Neuronal stem cell (in vitro differentiated cells): ENCODE measurements at regions not wholly inside any gene's neighbourhood (a gene's known extent, or its start where the extent isn't known, plus 50 kb on each side); places are given as distances from the start of the nearest gene placed in this dataset.

Experiments used
- DNase-seq: peaks from one replicate; pipeline ENCODE4 v3.0.0-alpha.2; 2013; ENCODE audit warnings: low spot score
- H2AFZ ChIP-seq: one replicate; pipeline ENCODE4 v1.6.1; 2013; ENCODE audit warnings: mild to moderate bottlenecking, low read length, inconsistent platforms
- H2AK5ac ChIP-seq: 2 replicates; pipeline ENCODE4 v1.6.1; 2013; ENCODE audit warnings: low read depth, mild to moderate bottlenecking, inconsistent platforms, low read length, moderate library complexity, mixed read lengths
- H2BK120ac ChIP-seq: 2 replicates; pipeline ENCODE4 v1.6.1; 2013; ENCODE audit warnings: low read depth, mild to moderate bottlenecking, inconsistent platforms, low read length, moderate library complexity, mixed read lengths
- H2BK12ac ChIP-seq: one replicate; pipeline ENCODE4 v1.6.1; 2013; ENCODE audit warnings: low read length, inconsistent platforms
- H2BK15ac ChIP-seq: 2 replicates; pipeline ENCODE4 v1.6.1; 2013; ENCODE audit warnings: mild to moderate bottlenecking, low read length, inconsistent platforms, mixed read lengths
- H2BK5ac ChIP-seq: one replicate; pipeline ENCODE4 v1.6.1; 2013; ENCODE audit warnings: inconsistent platforms, mild to moderate bottlenecking, low read length, moderate library complexity
- H3K14ac ChIP-seq: one replicate; pipeline ENCODE4 v1.6.1; 2013; ENCODE audit warnings: low read length, inconsistent platforms
- H3K18ac ChIP-seq: 2 replicates; pipeline ENCODE4 v1.6.1; 2013; ENCODE audit warnings: low read length, inconsistent platforms
- H3K23ac ChIP-seq: 2 replicates; pipeline ENCODE4 v1.6.1; 2013; ENCODE audit warnings: low read depth, mild to moderate bottlenecking, mixed read lengths, low read length, inconsistent platforms; ENCODE audit not compliant: poor library complexity
- H3K27ac ChIP-seq: replicated peaks from 3 replicates; pipeline ENCODE4 v1.5.1; 2013; ENCODE audit warnings: low read length, inconsistent platforms
- H3K27me3 ChIP-seq, 3 experiments: 2 replicates each; pipeline ENCODE4 v1.6.1; 2013; ENCODE audit warnings: low read length in 3 of 3, mild to moderate bottlenecking in 2 of 3, inconsistent platforms in 1 of 3, low read depth in 1 of 3, mixed read lengths in 1 of 3, moderate library complexity in 1 of 3; ENCODE audit not compliant: control insufficient read depth in 3 of 3, insufficient read depth in 3 of 3
- H3K36me3 ChIP-seq, 2 donors: replicated peaks in 1 of 2; 2 replicates each; pipeline ENCODE4 v1.6.1; 2013; ENCODE audit warnings: low read length in 2 of 2; ENCODE audit not compliant: control insufficient read depth in 2 of 2, insufficient read depth in 2 of 2
- H3K4ac ChIP-seq: 2 replicates; pipeline ENCODE4 v1.6.1; 2013; ENCODE audit warnings: inconsistent platforms, mild to moderate bottlenecking, low read length, moderate library complexity
- H3K4me1 ChIP-seq, 2 donors: 1 replicate in 1 of 2; 2 replicates in 1 of 2; pipeline ENCODE4 v1.6.1; 2013; ENCODE audit warnings: low read length in 2 of 2, low read depth in 1 of 2; ENCODE audit not compliant: control insufficient read depth in 2 of 2, insufficient read depth in 1 of 2
- H3K4me2 ChIP-seq: one replicate; pipeline ENCODE4 v1.6.1; 2013; ENCODE audit warnings: mild to moderate bottlenecking, low read length, inconsistent platforms; ENCODE audit not compliant: insufficient read depth, poor library complexity, severe bottlenecking
- H3K4me3 ChIP-seq, 2 donors: 2 replicates each; pipeline ENCODE4 v1.5.1; 2013; ENCODE audit warnings: low read length in 2 of 2, mild to moderate bottlenecking in 2 of 2, inconsistent platforms in 1 of 2, moderate library complexity in 1 of 2
- H3K79me1 ChIP-seq: one replicate; pipeline ENCODE4 v1.6.1; 2013; ENCODE audit warnings: low read depth, mild to moderate bottlenecking, inconsistent platforms, low read length, moderate library complexity
- H3K9ac ChIP-seq: one replicate; pipeline ENCODE4 v1.6.1; 2013; ENCODE audit warnings: mild to moderate bottlenecking, low read depth, low read length, inconsistent platforms; ENCODE audit not compliant: poor library complexity
- H3K9me3 ChIP-seq, 2 donors: replicated peaks in 1 of 2; 2 replicates each; pipeline versions ENCODE3 to v1.6.1; 2013; ENCODE audit warnings: low read length in 2 of 2, mild to moderate bottlenecking in 2 of 2, inconsistent platforms in 1 of 2, low read depth in 1 of 2, mixed read lengths in 1 of 2, moderate library complexity in 1 of 2; ENCODE audit not compliant: control insufficient read depth in 2 of 2, insufficient read depth in 1 of 2
- H4K8ac ChIP-seq: one replicate; pipeline ENCODE4 v1.6.1; 2013; ENCODE audit warnings: low read depth, mild to moderate bottlenecking, inconsistent platforms, low read length, moderate library complexity
- H4K91ac ChIP-seq: one replicate; pipeline ENCODE4 v1.6.1; 2013; ENCODE audit warnings: low read length, low read depth, mild to moderate bottlenecking, inconsistent platforms; ENCODE audit not compliant: poor library complexity
- WGBS, 2 donors: extraction: QIAGEN DNeasy Blood & Tissue Kit; methylation state at CpG; one replicate each; pipeline ENCODE4 v1.1.7; 2013; ENCODE audit warnings: missing lambda C conversion rate in 2 of 2, mixed read lengths in 1 of 2; ENCODE audit not compliant: insufficient read length in 2 of 2, insufficient replicate concordance in 1 of 2; ENCODE audit errors: extremely low coverage in 2 of 2; 5-methylcytosine and 5-hydroxymethylcytosine counted together

DNA sequence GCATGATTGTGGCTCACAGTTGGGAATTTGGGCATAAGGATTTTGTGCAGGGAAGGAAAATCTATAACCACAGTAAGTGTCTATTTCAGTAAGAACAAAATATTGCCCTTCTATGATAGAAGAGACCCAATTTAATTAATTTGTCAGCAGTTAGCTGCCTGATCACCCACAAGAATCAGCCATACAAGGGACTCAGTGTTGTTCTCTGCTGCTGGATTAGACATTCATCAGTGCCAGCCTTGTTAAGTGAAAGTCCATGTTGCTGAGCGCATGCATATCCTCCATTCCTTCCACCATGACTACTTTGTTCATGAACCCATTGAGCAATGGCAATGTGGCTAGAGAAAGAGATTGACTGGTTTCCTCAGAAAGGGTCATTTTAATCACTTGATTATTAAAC lies 125.3 kb upstream of the PDHA2 start:
- WGBS, 2 donors, result no CpG with 5 or more reads among the region's 1 CpG
- Histone ChIP-seq H2AK5ac (no peak overlapping the region), H4K8ac (no peak overlapping the region), H2AFZ (no peak overlapping the region), H3K4ac (no peak overlapping the region), H3K36me3 (no peaks in the 10 kb centered on the region), H3K4me3 (no peak overlapping the region), H3K4me2 (no peak overlapping the region), H3K18ac (no peak overlapping the region), H2BK120ac (no peak overlapping the region), H3K27me3 (no peaks in the 10 kb centered on the region), H3K27ac (no peak overlapping the region), H4K91ac (no peak overlapping the region), H3K23ac (no peak overlapping the region), H2BK15ac (no peak overlapping the region), H3K9ac (no peak overlapping the region), H3K4me1 (no peaks in the 10 kb centered on the region), H2BK5ac (no peak overlapping the region), H3K79me1 (no peaks in the 10 kb centered on the region), H2BK12ac (no peak overlapping the region), H3K9me3 (no peaks in the 10 kb centered on the region), H3K14ac (no peak overlapping the region)
- DNase-seq, result no peak

DNA sequence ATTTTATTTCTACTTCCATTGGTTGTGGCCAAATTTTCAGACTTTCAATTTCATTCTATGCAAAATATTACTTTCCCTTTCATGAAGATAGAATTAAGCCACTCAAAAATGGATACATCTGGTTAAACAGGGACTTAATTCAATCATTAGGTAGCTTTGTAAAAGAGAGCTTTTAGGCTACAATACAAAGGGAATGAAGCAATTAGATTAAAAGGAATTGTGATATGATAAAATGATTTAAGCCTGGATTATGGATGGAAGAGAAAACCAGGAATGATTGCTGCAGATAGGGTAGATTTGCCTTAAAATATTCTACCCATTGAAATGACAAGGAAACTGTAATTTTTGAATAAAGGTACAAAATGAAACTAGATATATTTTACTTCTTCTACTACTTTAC lies 134.6 kb upstream of the PDHA2 start:
- H3K9ac ChIP-seq, result no peak overlapping the region
- no peak for DNase-seq
- no peak overlapping the region for H3K4ac ChIP-seq
- peaks cover 1 to 3% of the 10 kb centered on the region in 2 donors for H3K4me1 ChIP-seq
- no peak overlapping the region for H2BK5ac ChIP-seq
- no peak overlapping the region for H2BK15ac ChIP-seq
- no peak overlapping the region for H4K8ac ChIP-seq
- H3K18ac ChIP-seq, result no peak overlapping the region
- no peak overlapping the region for H3K14ac ChIP-seq
- no peak overlapping the region for H2AFZ ChIP-seq
- peaks cover 0 to 3% of the 10 kb centered on the region in 2 donors for H3K9me3 ChIP-seq
- no peak overlapping the region for H3K23ac ChIP-seq
- no peak overlapping the region for H4K91ac ChIP-seq
- H3K27me3 ChIP-seq, result no peaks in the 10 kb centered on the region
- no peaks in the 10 kb centered on the region for H3K36me3 ChIP-seq
- H3K27ac ChIP-seq, result no peak overlapping the region
- H2AK5ac ChIP-seq, result no peak overlapping the region
- H2BK12ac ChIP-seq, result no peak overlapping the region
- H3K4me2 ChIP-seq, result no peak overlapping the region
- no peak overlapping the region for H2BK120ac ChIP-seq
- no peak overlapping the region for H3K4me3 ChIP-seq
- H3K79me1 ChIP-seq, result no peaks in the 10 kb centered on the region

DNA sequence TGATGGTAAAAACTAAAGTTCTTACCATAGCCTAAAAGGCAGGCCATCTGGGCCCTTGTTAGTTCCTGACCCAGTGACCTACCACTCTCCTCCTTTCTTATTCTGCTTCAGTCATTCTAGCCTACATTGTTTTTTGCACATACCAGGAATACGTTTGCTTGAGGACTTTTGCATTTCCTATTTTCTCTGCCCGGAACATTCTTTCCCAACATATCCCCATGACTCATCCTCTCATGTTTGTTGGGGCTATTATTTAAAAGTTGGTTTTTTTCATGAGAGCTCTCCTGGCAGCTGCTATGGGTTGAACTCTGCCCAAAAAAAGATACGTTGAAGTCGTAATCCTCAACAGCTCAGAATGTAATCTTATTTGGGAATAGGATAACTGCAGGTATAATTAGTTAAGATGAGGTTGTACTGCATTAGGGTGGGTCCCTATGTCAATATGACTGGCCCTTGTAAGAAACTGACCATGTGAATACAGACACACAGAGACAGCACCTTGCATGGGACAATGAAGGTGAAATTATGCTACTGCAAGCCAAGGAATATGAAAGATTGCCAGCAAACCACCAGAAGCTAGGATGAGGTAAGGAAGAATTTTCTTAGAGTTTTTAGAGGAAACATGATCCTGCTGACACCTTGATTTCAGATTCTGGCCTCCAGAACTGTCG lies 138.3 kb upstream of the PDHA2 start:
- Histone ChIP-seq H3K23ac (no peak overlapping the region), H3K9me3 (peaks cover 0 to 10% of the 10 kb centered on the region in 2 donors), H3K14ac (no peak overlapping the region), H2BK12ac (no peak overlapping the region), H3K4me1 (peaks cover 0 to 3% of the 10 kb centered on the region in 2 donors), H3K27ac (no peak overlapping the region), H3K36me3 (no peaks in the 10 kb centered on the region), H4K8ac (no peak overlapping the region), H2BK5ac (no peak overlapping the region), H3K4me3 (no peak overlapping the region), H3K9ac (no peak overlapping the region), H3K79me1 (no peaks in the 10 kb centered on the region), H3K18ac (no peak overlapping the region), H2BK15ac (no peak overlapping the region), H2BK120ac (no peak overlapping the region), H3K4me2 (no peak overlapping the region), H3K27me3 (no peaks in the 10 kb centered on the region), H3K4ac (no peak overlapping the region), H4K91ac (no peak overlapping the region), H2AK5ac (no peak overlapping the region), H2AFZ (peak overlapping the region; percentile 12)
- DNase-seq, result no peak
- WGBS, 2 donors, result no CpG with 5 or more reads among the region's 5 CpGs

DNA sequence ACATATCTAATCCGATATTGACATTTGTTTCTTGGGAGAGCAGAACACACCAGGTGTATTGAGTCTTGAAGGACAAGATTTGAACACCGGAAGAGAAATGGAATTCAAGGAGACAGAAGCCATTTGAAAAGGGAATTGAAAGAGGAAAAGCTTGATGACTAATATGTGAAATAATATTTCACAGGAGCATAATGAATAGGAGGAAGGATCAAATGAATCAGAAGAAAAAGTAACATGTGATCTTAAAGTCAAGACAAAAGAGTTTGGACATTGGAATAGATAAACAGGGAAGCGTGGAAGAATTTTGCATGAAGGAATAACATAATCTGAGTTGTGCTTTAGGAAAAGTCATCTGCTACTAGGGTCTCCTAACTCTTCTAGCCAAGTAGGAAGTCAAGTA lies 145.5 kb upstream of the PDHA2 start:
- Histone ChIP-seq H2BK15ac (no peak overlapping the region), H3K14ac (no peak overlapping the region), H3K27me3 (no peaks in the 10 kb centered on the region), H3K9me3 (peaks cover 0 to 15% of the 10 kb centered on the region in 2 donors), H2BK120ac (no peak overlapping the region), H2AFZ (no peak overlapping the region), H3K36me3 (no peaks in the 10 kb centered on the region), H3K9ac (no peak overlapping the region), H4K8ac (no peak overlapping the region), H3K27ac (no peak overlapping the region), H2BK5ac (no peak overlapping the region), H2AK5ac (no peak overlapping the region), H3K23ac (no peak overlapping the region), H3K18ac (no peak overlapping the region), H3K79me1 (no peaks in the 10 kb centered on the region), H2BK12ac (no peak overlapping the region), H3K4me2 (no peak overlapping the region), H3K4ac (no peak overlapping the region), H3K4me3 (no peak overlapping the region), H3K4me1 (no peaks in the 10 kb centered on the region), H4K91ac (no peak overlapping the region)
- no peak for DNase-seq
- no CpG with 5 or more reads among the region's 3 CpGs for WGBS, 2 donors
